ENCODE measurements at regions not wholly inside any gene's neighbourhood (a gene's known extent, or its start where the extent isn't known, plus 50 kb on each side); places are given as distances from the start of the nearest gene placed in this dataset.
A peak's percentile ranks its signal among the peaks of the same experiment; 100 is the strongest.

DNA sequence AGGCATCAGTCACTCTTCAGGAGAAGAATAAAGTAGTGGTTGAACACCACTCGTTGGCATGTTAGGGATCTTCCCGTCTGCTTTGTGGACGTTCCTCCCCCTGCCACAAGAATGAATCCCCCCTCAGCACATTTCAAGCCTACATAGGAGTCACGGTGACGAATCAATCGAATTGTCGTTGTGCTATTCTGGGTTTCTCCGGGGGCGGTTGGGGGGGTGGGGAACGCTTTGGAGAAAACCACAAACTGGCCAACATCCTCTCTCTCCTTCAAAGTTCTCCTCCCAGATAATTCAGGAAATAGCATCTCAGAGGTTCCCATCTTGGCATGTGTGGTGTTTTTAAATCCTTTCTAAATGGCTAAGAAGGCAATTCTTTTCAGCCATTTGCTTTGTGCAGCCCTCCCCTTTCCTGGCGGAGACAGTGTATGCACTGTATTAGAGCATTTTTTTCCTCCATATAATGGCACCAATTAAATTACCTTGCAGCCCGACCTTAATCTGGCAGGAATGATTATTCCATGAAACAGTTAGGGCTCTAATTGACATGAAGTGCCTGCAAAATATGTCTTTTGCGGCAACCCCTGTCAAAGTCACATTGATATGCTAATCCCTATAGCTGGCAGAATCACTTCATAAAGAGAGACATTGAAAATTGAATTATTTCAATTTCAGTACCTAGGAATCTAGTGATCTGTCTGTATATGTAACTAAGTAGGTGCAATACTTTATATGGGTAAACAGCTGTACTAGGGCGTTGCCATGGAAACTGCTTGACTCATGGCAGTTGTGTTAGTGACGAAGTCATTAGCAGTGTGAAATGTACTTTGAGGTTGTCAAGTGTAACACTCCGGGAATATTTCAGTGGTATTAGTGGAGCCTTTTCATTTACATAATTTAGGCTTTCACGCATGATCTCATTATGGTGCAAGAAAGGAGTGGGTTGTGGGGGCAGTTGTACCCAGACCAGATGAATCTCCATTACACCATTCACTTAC is 323.4 kb upstream of the SLC14A2 start:
- Histone ChIP-seq H3K23ac (ENCODE audit: low read depth, low read length, poor library complexity) (no peak overlapping the region), H3K4me2 (ENCODE audit: insufficient read depth, low read length, poor library complexity, severe bottlenecking) (no peak overlapping the region), H3K14ac (ENCODE audit: low read length) (no peak overlapping the region), H3K79me1 (ENCODE audit: low read depth, low read length) (no peaks in the 10 kb centered on the region), H3K18ac (ENCODE audit: low read length) (peak overlapping the region; percentile 29), H2AK5ac (ENCODE audit: low read depth, low read length) (no peak overlapping the region), H2BK120ac (ENCODE audit: low read depth, low read length) (no peak overlapping the region), H3K9me3 (replicated peaks in 1 of 2; ENCODE audit: control insufficient read depth in 2 of 2, insufficient read depth in 1 of 2, low read depth in 1 of 2, low read length in 2 of 2) (no peaks in the 10 kb centered on the region), H3K4me1 (ENCODE audit: control insufficient read depth in 2 of 2, insufficient read depth in 1 of 2, low read depth in 1 of 2, low read length in 2 of 2) (peaks cover 1 to 11% of the 10 kb centered on the region in 2 donors), H2AFZ (ENCODE audit: low read length) (peak overlapping the region; percentile 48), H4K91ac (ENCODE audit: low read depth, low read length, poor library complexity) (no peak overlapping the region), H3K4me3 (ENCODE audit: low read length in 2 of 2) (no peak overlapping the region), H3K27me3 (ENCODE audit: control insufficient read depth in 3 of 3, insufficient read depth in 3 of 3, low read depth in 1 of 3, low read length in 3 of 3) (peaks cover 0 to 4% (median 0%) of the 10 kb centered on the region in 3 experiments), H3K27ac (replicated peaks; ENCODE audit: low read length) (no peak overlapping the region), H4K8ac (ENCODE audit: low read depth, low read length) (no peak overlapping the region), H3K9ac (ENCODE audit: low read depth, low read length, poor library complexity) (no peak overlapping the region), H3K36me3 (replicated peaks in 1 of 2; ENCODE audit: control insufficient read depth in 2 of 2, insufficient read depth in 2 of 2, low read length in 2 of 2) (no peaks in the 10 kb centered on the region), H2BK12ac (ENCODE audit: low read length) (no peak overlapping the region), H3K4ac (ENCODE audit: low read length) (no peak overlapping the region), H2BK5ac (ENCODE audit: low read length) (no peak overlapping the region), H2BK15ac (ENCODE audit: low read length) (no peak overlapping the region)
- WGBS, 2 donors (ENCODE audit: extremely low coverage in 2 of 2, insufficient read length in 2 of 2, insufficient replicate concordance in 1 of 2) = no CpG with 5 or more reads among the region's 17 CpGs
- DNase-seq (ENCODE audit: low spot score) = no peak

DNA sequence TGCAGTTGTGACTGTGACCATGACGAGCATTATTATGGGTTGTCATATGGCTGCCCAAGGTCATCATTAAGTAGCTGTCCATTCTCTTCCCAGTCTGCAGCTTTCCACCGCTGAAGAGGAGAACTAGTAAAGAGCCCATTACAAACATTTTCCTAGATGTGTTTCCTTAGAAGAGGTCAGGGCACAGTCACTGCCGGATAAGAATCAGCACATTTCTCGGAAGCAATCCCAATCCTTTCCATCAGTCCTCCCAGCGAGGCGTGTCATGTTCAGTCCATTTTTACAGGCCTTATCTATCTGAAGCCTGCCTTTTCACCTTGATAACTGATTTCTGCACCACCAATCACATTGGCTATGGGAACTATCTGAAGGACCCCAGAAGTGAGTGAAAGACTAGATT is 319.9 kb upstream of the SLC14A2 start:
- no CpG with 5 or more reads among the region's 6 CpGs for WGBS, 2 donors (ENCODE audit: extremely low coverage in 2 of 2, insufficient read length in 2 of 2, insufficient replicate concordance in 1 of 2)
- Histone ChIP-seq H3K4me3 (ENCODE audit: low read length in 2 of 2) (no peak overlapping the region), H3K27me3 (ENCODE audit: control insufficient read depth in 3 of 3, insufficient read depth in 3 of 3, low read depth in 1 of 3, low read length in 3 of 3) (no peaks in the 10 kb centered on the region), H3K18ac (ENCODE audit: low read length) (no peak overlapping the region), H3K4me1 (ENCODE audit: control insufficient read depth in 2 of 2, insufficient read depth in 1 of 2, low read depth in 1 of 2, low read length in 2 of 2) (peaks cover 5 to 20% of the 10 kb centered on the region in 2 donors), H3K79me1 (ENCODE audit: low read depth, low read length) (no peaks in the 10 kb centered on the region), H4K8ac (ENCODE audit: low read depth, low read length) (no peak overlapping the region), H2BK15ac (ENCODE audit: low read length) (no peak overlapping the region), H3K23ac (ENCODE audit: low read depth, low read length, poor library complexity) (no peak overlapping the region), H3K4ac (ENCODE audit: low read length) (no peak overlapping the region), H3K27ac (replicated peaks; ENCODE audit: low read length) (no peak overlapping the region), H3K9me3 (replicated peaks in 1 of 2; ENCODE audit: control insufficient read depth in 2 of 2, insufficient read depth in 1 of 2, low read depth in 1 of 2, low read length in 2 of 2) (no peaks in the 10 kb centered on the region), H3K36me3 (replicated peaks in 1 of 2; ENCODE audit: control insufficient read depth in 2 of 2, insufficient read depth in 2 of 2, low read length in 2 of 2) (no peaks in the 10 kb centered on the region), H3K9ac (ENCODE audit: low read depth, low read length, poor library complexity) (no peak overlapping the region), H2BK12ac (ENCODE audit: low read length) (no peak overlapping the region), H3K4me2 (ENCODE audit: insufficient read depth, low read length, poor library complexity, severe bottlenecking) (no peak overlapping the region), H2AFZ (ENCODE audit: low read length) (no peak overlapping the region), H2AK5ac (ENCODE audit: low read depth, low read length) (no peak overlapping the region), H2BK5ac (ENCODE audit: low read length) (no peak overlapping the region), H4K91ac (ENCODE audit: low read depth, low read length, poor library complexity) (no peak overlapping the region), H2BK120ac (ENCODE audit: low read depth, low read length) (no peak overlapping the region), H3K14ac (ENCODE audit: low read length) (no peak overlapping the region)
- no peak for DNase-seq (ENCODE audit: low spot score)

DNA sequence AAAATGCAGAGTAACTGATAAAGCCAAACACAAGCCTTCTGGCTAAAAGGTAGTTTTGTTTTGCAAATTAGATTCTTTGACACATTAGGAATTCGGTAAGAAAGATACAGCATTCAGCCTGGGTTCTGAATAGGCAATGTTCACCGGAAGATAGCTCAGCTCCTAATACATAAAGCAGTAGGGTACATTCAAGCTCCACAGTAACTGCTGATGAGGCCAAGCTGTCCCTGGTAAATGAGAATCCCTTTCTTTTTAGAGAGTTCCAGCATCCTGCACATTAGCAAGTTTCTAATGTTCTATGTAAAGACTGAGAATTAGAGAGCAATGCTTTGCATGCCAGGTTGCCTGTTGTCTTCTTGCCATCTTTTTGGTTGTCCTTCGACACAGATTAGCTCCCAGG is 316.3 kb upstream of the SLC14A2 start:
- H3K79me1 ChIP-seq (ENCODE audit: low read depth, low read length) = no peaks in the 10 kb centered on the region
- H3K36me3 ChIP-seq (replicated peaks in 1 of 2; ENCODE audit: control insufficient read depth in 2 of 2, insufficient read depth in 2 of 2, low read length in 2 of 2) = no peaks in the 10 kb centered on the region
- H4K8ac ChIP-seq (ENCODE audit: low read depth, low read length) = no peak overlapping the region
- no peak overlapping the region for H3K27ac ChIP-seq (replicated peaks; ENCODE audit: low read length)
- no peak for DNase-seq (ENCODE audit: low spot score)
- no peak overlapping the region for H2BK5ac ChIP-seq (ENCODE audit: low read length)
- no peak overlapping the region for H3K4me2 ChIP-seq (ENCODE audit: insufficient read depth, low read length, poor library complexity, severe bottlenecking)
- no CpG with 5 or more reads among the region's 3 CpGs for WGBS, 2 donors (ENCODE audit: extremely low coverage in 2 of 2, insufficient read length in 2 of 2, insufficient replicate concordance in 1 of 2)
- H3K18ac ChIP-seq (ENCODE audit: low read length) = no peak overlapping the region
- H2BK12ac ChIP-seq (ENCODE audit: low read length) = no peak overlapping the region
- no peaks in the 10 kb centered on the region for H3K9me3 ChIP-seq (replicated peaks in 1 of 2; ENCODE audit: control insufficient read depth in 2 of 2, insufficient read depth in 1 of 2, low read depth in 1 of 2, low read length in 2 of 2)
- no peak overlapping the region for H3K14ac ChIP-seq (ENCODE audit: low read length)
- no peak overlapping the region for H3K4me3 ChIP-seq (ENCODE audit: low read length in 2 of 2)
- no peak overlapping the region for H2BK15ac ChIP-seq (ENCODE audit: low read length)
- H2AFZ ChIP-seq (ENCODE audit: low read length) = no peak overlapping the region
- H3K23ac ChIP-seq (ENCODE audit: low read depth, low read length, poor library complexity) = no peak overlapping the region
- no peak overlapping the region for H3K4ac ChIP-seq (ENCODE audit: low read length)
- no peak overlapping the region for H3K9ac ChIP-seq (ENCODE audit: low read depth, low read length, poor library complexity)
- H4K91ac ChIP-seq (ENCODE audit: low read depth, low read length, poor library complexity) = no peak overlapping the region
- H2BK120ac ChIP-seq (ENCODE audit: low read depth, low read length) = no peak overlapping the region
- H2AK5ac ChIP-seq (ENCODE audit: low read depth, low read length) = no peak overlapping the region
- H3K4me1 ChIP-seq (ENCODE audit: control insufficient read depth in 2 of 2, insufficient read depth in 1 of 2, low read depth in 1 of 2, low read length in 2 of 2) = peaks cover 4 to 9% of the 10 kb centered on the region in 2 donors
- H3K27me3 ChIP-seq (ENCODE audit: control insufficient read depth in 3 of 3, insufficient read depth in 3 of 3, low read depth in 1 of 3, low read length in 3 of 3) = no peaks in the 10 kb centered on the region

DNA sequence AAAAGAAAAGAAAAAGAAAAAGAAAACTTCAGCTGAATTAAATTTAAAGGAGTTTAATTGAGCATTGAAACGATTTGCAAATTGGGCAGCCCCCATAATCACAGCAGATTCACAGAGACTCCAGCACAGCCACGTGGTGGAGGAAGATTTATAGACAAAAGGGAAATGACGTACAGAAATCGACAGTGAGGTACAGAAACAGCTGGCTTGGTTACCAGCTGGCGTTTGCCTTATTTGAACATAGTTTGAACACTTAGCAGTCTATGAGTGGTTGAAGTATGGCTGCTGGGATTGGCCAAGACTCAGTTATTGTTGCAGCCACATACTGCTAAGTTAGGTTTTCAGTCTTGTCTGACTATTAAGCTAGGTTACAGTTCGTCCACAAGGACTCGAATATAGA is 312.2 kb upstream of the SLC14A2 start:
- Histone ChIP-seq H3K4ac (ENCODE audit: low read length) (no peak overlapping the region), H3K23ac (ENCODE audit: low read depth, low read length, poor library complexity) (no peak overlapping the region), H3K79me1 (ENCODE audit: low read depth, low read length) (no peaks in the 10 kb centered on the region), H3K4me1 (ENCODE audit: control insufficient read depth in 2 of 2, insufficient read depth in 1 of 2, low read depth in 1 of 2, low read length in 2 of 2) (peaks cover 4 to 9% of the 10 kb centered on the region in 2 donors), H2BK120ac (ENCODE audit: low read depth, low read length) (no peak overlapping the region), H2BK5ac (ENCODE audit: low read length) (no peak overlapping the region), H3K9ac (ENCODE audit: low read depth, low read length, poor library complexity) (no peak overlapping the region), H4K8ac (ENCODE audit: low read depth, low read length) (no peak overlapping the region), H2AK5ac (ENCODE audit: low read depth, low read length) (no peak overlapping the region), H4K91ac (ENCODE audit: low read depth, low read length, poor library complexity) (no peak overlapping the region), H3K4me2 (ENCODE audit: insufficient read depth, low read length, poor library complexity, severe bottlenecking) (no peak overlapping the region), H3K18ac (ENCODE audit: low read length) (no peak overlapping the region), H3K27ac (replicated peaks; ENCODE audit: low read length) (no peak overlapping the region), H3K36me3 (replicated peaks in 1 of 2; ENCODE audit: control insufficient read depth in 2 of 2, insufficient read depth in 2 of 2, low read length in 2 of 2) (no peaks in the 10 kb centered on the region), H3K14ac (ENCODE audit: low read length) (no peak overlapping the region), H3K27me3 (ENCODE audit: control insufficient read depth in 3 of 3, insufficient read depth in 3 of 3, low read depth in 1 of 3, low read length in 3 of 3) (no peaks in the 10 kb centered on the region), H3K4me3 (ENCODE audit: low read length in 2 of 2) (no peak overlapping the region), H2BK15ac (ENCODE audit: low read length) (no peak overlapping the region), H2AFZ (ENCODE audit: low read length) (peak overlapping the region; percentile 36), H3K9me3 (replicated peaks in 1 of 2; ENCODE audit: control insufficient read depth in 2 of 2, insufficient read depth in 1 of 2, low read depth in 1 of 2, low read length in 2 of 2) (peaks cover 0 to 3% of the 10 kb centered on the region in 2 donors), H2BK12ac (ENCODE audit: low read length) (no peak overlapping the region)
- no peak for DNase-seq (ENCODE audit: low spot score)
- no CpG with 5 or more reads among the region's 7 CpGs for WGBS, 2 donors (ENCODE audit: extremely low coverage in 2 of 2, insufficient read length in 2 of 2, insufficient replicate concordance in 1 of 2)
